ENCODE measurements at regions not wholly inside any gene's neighbourhood (a gene's known extent, or its start where the extent isn't known, plus 50 kb on each side); places are given as distances from the start of the nearest gene placed in this dataset.

DNA sequence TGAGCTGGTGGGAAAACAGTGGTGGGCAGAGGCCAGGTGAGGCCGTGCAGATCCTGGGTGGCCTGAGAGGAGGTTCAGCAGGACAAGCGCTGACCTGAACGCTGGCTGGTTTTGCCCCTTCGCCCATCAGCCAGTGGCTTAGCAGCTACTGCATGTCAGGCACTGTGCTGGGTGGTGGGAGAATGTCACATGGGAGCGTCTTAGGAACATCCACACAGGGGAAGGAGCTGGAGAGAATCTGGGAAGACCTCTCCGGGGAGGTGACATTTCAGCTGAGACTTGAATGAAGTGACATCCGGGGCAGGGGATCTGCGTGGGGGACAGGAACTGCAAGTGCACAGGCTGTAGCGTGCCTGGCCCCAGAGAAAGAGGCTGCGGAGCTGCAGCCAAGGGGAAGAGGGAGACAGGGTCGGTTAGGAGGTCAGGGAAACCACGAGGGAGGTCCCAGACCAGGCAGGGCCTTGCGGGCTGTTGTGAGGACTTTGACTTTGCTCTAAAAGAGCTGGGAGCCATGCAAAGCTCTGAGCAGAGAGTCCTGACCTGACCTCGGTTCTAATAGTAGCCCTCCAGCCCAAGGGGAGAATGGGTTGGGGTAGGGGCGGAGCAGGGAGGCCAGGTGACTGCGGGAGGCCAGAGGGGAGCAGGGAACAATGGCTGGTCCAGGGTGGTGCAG, 156.8 kb upstream of the PTPN1 start:
- ChIA-PET CTCF (no interaction called here), POLR2A (no interaction called here)
- intact Hi-C loops (cut with micrococcal nuclease) = no loop called here
- no peak overlapping the region for H3K4me3 ChIP-seq (replicated peaks in 1 of 3; ENCODE audit: insufficient read depth in 1 of 3, low read depth in 1 of 3, low read length in 3 of 3)
- no peaks in the 10 kb centered on the region for H4K20me1 ChIP-seq (replicated peaks; ENCODE audit: control insufficient read depth, extremely low read depth, insufficient read depth, low read length)
- H3K9ac ChIP-seq (replicated peaks; ENCODE audit: extremely low read depth, insufficient read depth, low read length) = no peak overlapping the region
- peaks cover 1 to 4% of the 10 kb centered on the region in 2 experiments for H3K27me3 ChIP-seq (ENCODE audit: control insufficient read depth in 2 of 2, insufficient read depth in 2 of 2, low read length in 2 of 2)
- H3K4me2 ChIP-seq (ENCODE audit: insufficient read depth, low read length) = no peak overlapping the region
- FAIRE-seq = no peak
- no peak for DNase-seq (ENCODE audit: low read depth, low spot score)
- H3K27ac ChIP-seq (ENCODE audit: insufficient read depth, low read depth, low read length) = no peak overlapping the region
- H3K9me3 ChIP-seq (replicated peaks; ENCODE audit: control insufficient read depth, insufficient read depth, low read length) = no peaks in the 10 kb centered on the region
- no peaks in the 10 kb centered on the region for H3K9me1 ChIP-seq (replicated peaks; ENCODE audit: control insufficient read depth, extremely low read depth, insufficient read depth, low read length)
- H3K4me1 ChIP-seq (ENCODE audit: control insufficient read depth, extremely low read depth, insufficient read depth, low read length) = no peaks in the 10 kb centered on the region
- no peaks in the 10 kb centered on the region for H3K79me2 ChIP-seq (ENCODE audit: control insufficient read depth, insufficient read depth, low read length)
- BruUV-seq (replicated peaks) = no TSS peak
- dilution Hi-C loops (cut with MboI; ENCODE audit: extremely low pct_ligation_motif_present, low sequenced_read_pairs) = no loop called here
- H3K36me3 ChIP-seq (ENCODE audit: control insufficient read depth in 2 of 2, extremely low read depth in 1 of 2, insufficient read depth in 2 of 2, low read length in 2 of 2) = no peaks in the 10 kb centered on the region
- TF ChIP-seq POLR2AphosphoS5 (IDR thresholded peaks at IDR 0.05; ENCODE audit: insufficient read depth, low read depth, low read length) = no peak
- no peak for TF ChIP-seq GATA2 (IDR thresholded peaks at IDR 0.05; ENCODE audit: insufficient read depth, insufficient read length, low read depth, low read length)
- TF ChIP-seq, protein P1, sequence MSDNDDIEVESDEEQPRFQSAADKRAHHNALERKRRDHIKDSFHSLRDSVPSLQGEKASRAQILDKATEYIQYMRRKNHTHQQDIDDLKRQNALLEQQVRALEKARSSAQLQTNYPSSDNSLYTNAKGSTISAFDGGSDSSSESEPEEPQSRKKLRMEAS (IDR thresholded peaks at IDR 0.05; ENCODE audit: insufficient read depth, insufficient read length) = no peak
- no peak for TF ChIP-seq EZH2 (IDR thresholded peaks at IDR 0.05; ENCODE audit: borderline replicate concordance, low read depth, low read length, severe bottlenecking)
- TF ChIP-seq FOS (IDR thresholded peaks at IDR 0.05; ENCODE audit: borderline replicate concordance, insufficient read depth, low read length) = no peak
- TF ChIP-seq POLR2A (IDR thresholded peaks at IDR 0.05; ENCODE audit: low read depth, low read length) = no peak
- no peak for TF ChIP-seq JUN (IDR thresholded peaks at IDR 0.05; ENCODE audit: borderline replicate concordance, insufficient read depth, insufficient read length, low read depth)
- no peak for TF ChIP-seq MYC (IDR thresholded peaks at IDR 0.05; ENCODE audit: low read depth, low read length)
- TF ChIP-seq, protein P2, sequence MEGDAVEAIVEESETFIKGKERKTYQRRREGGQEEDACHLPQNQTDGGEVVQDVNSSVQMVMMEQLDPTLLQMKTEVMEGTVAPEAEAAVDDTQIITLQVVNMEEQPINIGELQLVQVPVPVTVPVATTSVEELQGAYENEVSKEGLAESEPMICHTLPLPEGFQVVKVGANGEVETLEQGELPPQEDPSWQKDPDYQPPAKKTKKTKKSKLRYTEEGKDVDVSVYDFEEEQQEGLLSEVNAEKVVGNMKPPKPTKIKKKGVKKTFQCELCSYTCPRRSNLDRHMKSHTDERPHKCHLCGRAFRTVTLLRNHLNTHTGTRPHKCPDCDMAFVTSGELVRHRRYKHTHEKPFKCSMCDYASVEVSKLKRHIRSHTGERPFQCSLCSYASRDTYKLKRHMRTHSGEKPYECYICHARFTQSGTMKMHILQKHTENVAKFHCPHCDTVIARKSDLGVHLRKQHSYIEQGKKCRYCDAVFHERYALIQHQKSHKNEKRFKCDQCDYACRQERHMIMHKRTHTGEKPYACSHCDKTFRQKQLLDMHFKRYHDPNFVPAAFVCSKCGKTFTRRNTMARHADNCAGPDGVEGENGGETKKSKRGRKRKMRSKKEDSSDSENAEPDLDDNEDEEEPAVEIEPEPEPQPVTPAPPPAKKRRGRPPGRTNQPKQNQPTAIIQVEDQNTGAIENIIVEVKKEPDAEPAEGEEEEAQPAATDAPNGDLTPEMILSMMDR (IDR thresholded peaks at IDR 0.05; ENCODE audit: extremely low read depth in 1 of 2, insufficient read depth in 1 of 2, low read depth in 1 of 2, low read length in 2 of 2) = no peak
- H2AFZ ChIP-seq (ENCODE audit: low read depth, low read length) = no peak overlapping the region

Data from endothelial cell of umbilical vein (primary cell).